ENCODE measurements at regions not wholly inside any gene's neighbourhood (a gene's known extent, or its start where the extent isn't known, plus 50 kb on each side); places are given as distances from the start of the nearest gene placed in this dataset.
"Not testable (repeated sequence)": the region's sequence is repeated elsewhere in the genome, so short reads cannot be mapped to it uniquely, and the experiment has no call there.

GRCh38 chr13:62119739-62120700 is 704.4 kb upstream of the PCDH20 start:
- no peak overlapping the region for H2AFZ ChIP-seq (ENCODE audit: low read depth, low read length)
- H3K9me3 ChIP-seq (ENCODE audit: insufficient read depth, low read length) = no peaks in the 10 kb centered on the region
- H3K4me1 ChIP-seq (ENCODE audit: low read length) = no peaks in the 10 kb centered on the region
- H3K27me3 ChIP-seq (ENCODE audit: low read depth, low read length) = no peaks in the 10 kb centered on the region
- no peak overlapping the region for H3K4me2 ChIP-seq (ENCODE audit: low read length)
- H3K4me3 ChIP-seq (ENCODE audit: low read length) = no peak overlapping the region
- TF ChIP-seq EZH2phosphoT487 (IDR thresholded peaks at IDR 0.05; ENCODE audit: low read depth) = no peak
- TF ChIP-seq, protein P1, sequence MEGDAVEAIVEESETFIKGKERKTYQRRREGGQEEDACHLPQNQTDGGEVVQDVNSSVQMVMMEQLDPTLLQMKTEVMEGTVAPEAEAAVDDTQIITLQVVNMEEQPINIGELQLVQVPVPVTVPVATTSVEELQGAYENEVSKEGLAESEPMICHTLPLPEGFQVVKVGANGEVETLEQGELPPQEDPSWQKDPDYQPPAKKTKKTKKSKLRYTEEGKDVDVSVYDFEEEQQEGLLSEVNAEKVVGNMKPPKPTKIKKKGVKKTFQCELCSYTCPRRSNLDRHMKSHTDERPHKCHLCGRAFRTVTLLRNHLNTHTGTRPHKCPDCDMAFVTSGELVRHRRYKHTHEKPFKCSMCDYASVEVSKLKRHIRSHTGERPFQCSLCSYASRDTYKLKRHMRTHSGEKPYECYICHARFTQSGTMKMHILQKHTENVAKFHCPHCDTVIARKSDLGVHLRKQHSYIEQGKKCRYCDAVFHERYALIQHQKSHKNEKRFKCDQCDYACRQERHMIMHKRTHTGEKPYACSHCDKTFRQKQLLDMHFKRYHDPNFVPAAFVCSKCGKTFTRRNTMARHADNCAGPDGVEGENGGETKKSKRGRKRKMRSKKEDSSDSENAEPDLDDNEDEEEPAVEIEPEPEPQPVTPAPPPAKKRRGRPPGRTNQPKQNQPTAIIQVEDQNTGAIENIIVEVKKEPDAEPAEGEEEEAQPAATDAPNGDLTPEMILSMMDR (IDR thresholded peaks at IDR 0.05; ENCODE audit: low read depth, low read length) = peak; percentile 77
- no peaks in the 10 kb centered on the region for H3K36me3 ChIP-seq (replicated peaks; ENCODE audit: low read depth, low read length)
- no peaks in the 10 kb centered on the region for H3K79me2 ChIP-seq (ENCODE audit: low read length)
- no peak overlapping the region for H3K27ac ChIP-seq (ENCODE audit: low read length)
- no peak overlapping the region for H3K9ac ChIP-seq (ENCODE audit: low read length)
- H4K20me1 ChIP-seq (ENCODE audit: insufficient read depth, low read length) = no peaks in the 10 kb centered on the region

DNA sequence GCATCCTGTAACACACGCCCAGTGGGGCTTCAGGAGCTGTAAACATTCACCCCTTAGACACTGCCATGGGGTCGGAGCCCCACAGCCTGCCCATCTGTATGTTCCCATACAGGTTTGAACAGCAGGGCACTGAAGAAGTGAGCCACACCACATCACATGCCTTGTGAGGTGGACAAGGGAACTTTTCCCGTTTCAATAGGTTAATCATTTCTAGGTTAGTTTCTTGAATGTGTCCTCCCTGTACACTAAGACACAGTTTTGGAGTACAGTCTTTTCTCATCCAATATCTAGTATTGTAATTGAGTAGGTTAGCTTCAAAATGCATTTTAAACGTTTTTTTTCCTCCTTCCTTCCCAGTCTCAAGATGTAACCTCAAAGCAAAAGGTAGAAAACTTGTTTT is 700.2 kb upstream of the PCDH20 start:
- Histone ChIP-seq H3K79me2 (ENCODE audit: low read length) (no peaks in the 10 kb centered on the region), H3K27ac (ENCODE audit: low read length) (no peak overlapping the region), H3K9me3 (ENCODE audit: insufficient read depth, low read length) (no peaks in the 10 kb centered on the region), H3K4me2 (ENCODE audit: low read length) (no peak overlapping the region), H4K20me1 (ENCODE audit: insufficient read depth, low read length) (no peaks in the 10 kb centered on the region), H2AFZ (ENCODE audit: low read depth, low read length) (no peak overlapping the region), H3K9ac (ENCODE audit: low read length) (no peak overlapping the region), H3K36me3 (replicated peaks; ENCODE audit: low read depth, low read length) (no peaks in the 10 kb centered on the region), H3K27me3 (ENCODE audit: low read depth, low read length) (no peaks in the 10 kb centered on the region), H3K4me1 (ENCODE audit: low read length) (no peaks in the 10 kb centered on the region), H3K4me3 (ENCODE audit: low read length) (no peak overlapping the region)
- TF ChIP-seq, protein P1 (IDR thresholded peaks at IDR 0.05; ENCODE audit: low read depth, low read length) = no peak
- TF ChIP-seq EZH2phosphoT487 (IDR thresholded peaks at IDR 0.05; ENCODE audit: low read depth) = no peak

DNA sequence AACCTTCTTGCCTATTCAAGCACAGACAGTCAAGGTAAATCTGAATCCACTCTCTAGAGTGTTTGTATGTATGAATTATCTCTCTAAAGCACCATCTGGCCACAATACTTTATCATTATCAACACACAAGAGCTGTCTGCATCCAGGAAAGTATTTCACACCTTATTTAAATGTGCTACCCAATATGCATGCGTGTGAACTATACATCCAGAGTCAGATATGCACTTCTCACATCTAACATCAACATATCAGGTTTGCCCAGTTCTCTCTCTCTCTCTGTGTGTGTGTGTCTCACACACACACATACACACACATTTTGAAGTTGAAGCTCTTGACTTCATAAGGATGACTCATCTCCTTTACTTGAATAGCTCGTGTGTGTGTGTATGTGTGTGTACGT is 697.5 kb upstream of the PCDH20 start:
- no peaks in the 10 kb centered on the region for H3K27me3 ChIP-seq (ENCODE audit: low read depth, low read length)
- H3K79me2 ChIP-seq (ENCODE audit: low read length) = no peaks in the 10 kb centered on the region
- no peaks in the 10 kb centered on the region for H3K4me1 ChIP-seq (ENCODE audit: low read length)
- no peak overlapping the region for H3K27ac ChIP-seq (ENCODE audit: low read length)
- H3K4me2 ChIP-seq (ENCODE audit: low read length) = no peak overlapping the region
- no peaks in the 10 kb centered on the region for H3K9me3 ChIP-seq (ENCODE audit: insufficient read depth, low read length)
- no peak overlapping the region for H3K9ac ChIP-seq (ENCODE audit: low read length)
- no peaks in the 10 kb centered on the region for H4K20me1 ChIP-seq (ENCODE audit: insufficient read depth, low read length)
- no peaks in the 10 kb centered on the region for H3K36me3 ChIP-seq (replicated peaks; ENCODE audit: low read depth, low read length)
- no peak overlapping the region for H2AFZ ChIP-seq (ENCODE audit: low read depth, low read length)
- TF ChIP-seq EZH2phosphoT487 (IDR thresholded peaks at IDR 0.05; ENCODE audit: low read depth) = no peak
- TF ChIP-seq, protein P1 (IDR thresholded peaks at IDR 0.05; ENCODE audit: low read depth, low read length) = no peak
- no peak overlapping the region for H3K4me3 ChIP-seq (ENCODE audit: low read length)

GRCh38 chr13:62110079-62110478 is 694.4 kb upstream of the PCDH20 start:
- TF ChIP-seq EZH2phosphoT487 (IDR thresholded peaks at IDR 0.05; ENCODE audit: low read depth) = no peak
- TF ChIP-seq, protein P1 (IDR thresholded peaks at IDR 0.05; ENCODE audit: low read depth, low read length) = no peak
- no peaks in the 10 kb centered on the region for H3K27me3 ChIP-seq (ENCODE audit: low read depth, low read length)

DNA sequence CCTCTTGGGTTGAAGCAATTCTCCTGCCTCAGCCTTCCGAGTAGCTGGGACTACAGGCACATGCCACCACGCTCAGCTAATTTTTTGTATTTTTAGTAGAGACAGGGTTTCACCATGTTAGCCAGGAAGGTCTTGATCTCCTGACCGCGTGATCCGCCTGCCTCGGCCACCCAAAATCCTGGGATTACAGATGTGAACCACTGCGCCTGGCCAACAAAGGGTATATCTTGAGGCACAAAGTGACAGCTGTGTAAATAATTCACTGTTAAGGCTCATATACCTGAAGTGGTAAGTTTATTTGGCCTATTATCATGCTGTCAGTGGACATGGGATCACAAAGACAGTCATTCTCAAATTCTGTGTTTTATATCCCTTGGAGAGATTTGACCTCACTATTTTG is 688.5 kb upstream of the PCDH20 start:
- not testable (repeated sequence) for H3K4me1 ChIP-seq (ENCODE audit: low read length); H3K9me3 ChIP-seq (ENCODE audit: insufficient read depth, low read length); H3K27me3 ChIP-seq (ENCODE audit: low read depth, low read length); H3K79me2 ChIP-seq (ENCODE audit: low read length); H3K4me2 ChIP-seq (ENCODE audit: low read length); H3K27ac ChIP-seq (ENCODE audit: low read length); H3K4me3 ChIP-seq (ENCODE audit: low read length); H3K36me3 ChIP-seq (replicated peaks; ENCODE audit: low read depth, low read length); H2AFZ ChIP-seq (ENCODE audit: low read depth, low read length); H4K20me1 ChIP-seq (ENCODE audit: insufficient read depth, low read length); H3K9ac ChIP-seq (ENCODE audit: low read length)

More at GRCh38 chr13:62110079-62110478, 694.4 kb upstream of the PCDH20 start:
- H3K4me1 ChIP-seq (ENCODE audit: low read length) = no peaks in the 10 kb centered on the region
- no peak overlapping the region for H3K4me2 ChIP-seq (ENCODE audit: low read length)
- H3K36me3 ChIP-seq (replicated peaks; ENCODE audit: low read depth, low read length) = no peaks in the 10 kb centered on the region
- no peaks in the 10 kb centered on the region for H3K79me2 ChIP-seq (ENCODE audit: low read length)
- no peak overlapping the region for H3K9ac ChIP-seq (ENCODE audit: low read length)
- no peaks in the 10 kb centered on the region for H3K9me3 ChIP-seq (ENCODE audit: insufficient read depth, low read length)
- H2AFZ ChIP-seq (ENCODE audit: low read depth, low read length) = no peak overlapping the region
- H4K20me1 ChIP-seq (ENCODE audit: insufficient read depth, low read length) = no peaks in the 10 kb centered on the region
- H3K27ac ChIP-seq (ENCODE audit: low read length) = no peak overlapping the region
- H3K4me3 ChIP-seq (ENCODE audit: low read length) = no peak overlapping the region
